Fibroblast of the conjunctiva (primary cell): ENCODE measurements at regions not wholly inside any gene's neighbourhood (a gene's known extent, or its start where the extent isn't known, plus 50 kb on each side); places are given as distances from the start of the nearest gene placed in this dataset.

Experiments
- DNase-seq: peaks from one replicate; pipeline ENCODE4 v3.0.0-alpha.2; 2010; ENCODE audit warnings: low read depth

GRCh38 chr11:116217441-116217840 lies 555.3 kb downstream of the BUD13 start:
- no peak for DNase-seq

GRCh38 chr11:116217006-116217405 lies 555.8 kb downstream of the BUD13 start:
- DNase-seq: peak; percentile 9

- DNase-seq: no peak
These were observed 557.2 kb downstream of the BUD13 start for GRCh38 chr11:116215471-116216113.

GRCh38 chr11:116211147-116211546 lies 561.6 kb downstream of the BUD13 start:
- no peak for DNase-seq

- no peak for DNase-seq
These were observed 562.1 kb downstream of the BUD13 start for GRCh38 chr11:116210663-116211062.

- DNase-seq: no peak
These were observed 563.5 kb downstream of the BUD13 start for GRCh38 chr11:116209255-116209654.

GRCh38 chr11:116207421-116208141 lies 565.2 kb downstream of the BUD13 start:
- DNase-seq: no peak

- DNase-seq: no peak
These were observed 565.8 kb downstream of the BUD13 start for GRCh38 chr11:116207019-116207418.

- DNase-seq: no peak
These were observed 569.9 kb downstream of the BUD13 start for GRCh38 chr11:116202922-116203321.

- DNase-seq: no peak
These were observed 572.2 kb downstream of the BUD13 start for GRCh38 chr11:116200564-116200963.

- no peak for DNase-seq
These were observed 573.6 kb downstream of the BUD13 start for GRCh38 chr11:116199182-116199581.

- DNase-seq: no peak
These were observed 578.5 kb downstream of the BUD13 start for GRCh38 chr11:116194156-116194904.

GRCh38 chr11:116193321-116194131 lies 579.3 kb downstream of the BUD13 start:
- peak; percentile 13 for DNase-seq

- DNase-seq: no peak
These were observed 580.1 kb downstream of the BUD13 start for GRCh38 chr11:116192509-116193210.

GRCh38 chr11:116190861-116191260 lies 581.9 kb downstream of the BUD13 start:
- DNase-seq: no peak

- no peak for DNase-seq
These were observed 583.2 kb downstream of the BUD13 start for GRCh38 chr11:116189408-116190170.

- DNase-seq: no peak
These were observed 584.4 kb downstream of the BUD13 start for GRCh38 chr11:116188350-116188749.

GRCh38 chr11:116187026-116187425 lies 585.8 kb downstream of the BUD13 start:
- no peak for DNase-seq

GRCh38 chr11:116185551-116185950 lies 587.2 kb downstream of the BUD13 start:
- no peak for DNase-seq

- DNase-seq: no peak
These were observed 588.0 kb downstream of the BUD13 start for GRCh38 chr11:116184763-116185162.
